ENCODE measurements at regions not wholly inside any gene's neighbourhood (a gene's known extent, or its start where the extent isn't known, plus 50 kb on each side); places are given as distances from the start of the nearest gene placed in this dataset.

DNA sequence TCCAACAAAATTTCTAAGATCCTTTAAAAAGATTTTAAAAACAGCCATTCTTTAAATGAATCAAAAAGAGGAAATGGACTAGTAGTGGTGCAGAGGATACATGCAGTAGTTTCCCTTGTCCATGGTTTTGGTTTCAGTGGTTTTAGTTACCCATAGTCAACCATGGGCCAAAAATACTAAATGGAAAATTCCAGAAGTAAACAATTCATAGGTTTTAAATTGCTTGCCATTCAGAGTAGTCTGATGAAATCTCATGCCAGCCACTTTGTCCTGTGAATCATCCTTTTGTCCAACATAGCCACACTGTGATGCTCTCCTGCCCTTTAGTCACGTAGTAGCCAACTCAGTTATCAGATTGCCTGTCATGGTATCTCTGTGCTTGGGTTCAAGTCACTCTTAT lies 286.1 kb downstream of the ANXA1 start:
- TF ChIP-seq, protein P1, sequence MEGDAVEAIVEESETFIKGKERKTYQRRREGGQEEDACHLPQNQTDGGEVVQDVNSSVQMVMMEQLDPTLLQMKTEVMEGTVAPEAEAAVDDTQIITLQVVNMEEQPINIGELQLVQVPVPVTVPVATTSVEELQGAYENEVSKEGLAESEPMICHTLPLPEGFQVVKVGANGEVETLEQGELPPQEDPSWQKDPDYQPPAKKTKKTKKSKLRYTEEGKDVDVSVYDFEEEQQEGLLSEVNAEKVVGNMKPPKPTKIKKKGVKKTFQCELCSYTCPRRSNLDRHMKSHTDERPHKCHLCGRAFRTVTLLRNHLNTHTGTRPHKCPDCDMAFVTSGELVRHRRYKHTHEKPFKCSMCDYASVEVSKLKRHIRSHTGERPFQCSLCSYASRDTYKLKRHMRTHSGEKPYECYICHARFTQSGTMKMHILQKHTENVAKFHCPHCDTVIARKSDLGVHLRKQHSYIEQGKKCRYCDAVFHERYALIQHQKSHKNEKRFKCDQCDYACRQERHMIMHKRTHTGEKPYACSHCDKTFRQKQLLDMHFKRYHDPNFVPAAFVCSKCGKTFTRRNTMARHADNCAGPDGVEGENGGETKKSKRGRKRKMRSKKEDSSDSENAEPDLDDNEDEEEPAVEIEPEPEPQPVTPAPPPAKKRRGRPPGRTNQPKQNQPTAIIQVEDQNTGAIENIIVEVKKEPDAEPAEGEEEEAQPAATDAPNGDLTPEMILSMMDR (IDR thresholded peaks at IDR 0.05), result no peak
- no peak for TF ChIP-seq POLR2A (IDR thresholded peaks at IDR 0.05)

All from heart left ventricle (tissue), 13 donors.